ENCODE measurements at regions not wholly inside any gene's neighbourhood (a gene's known extent, or its start where the extent isn't known, plus 50 kb on each side); places are given as distances from the start of the nearest gene placed in this dataset.
"Not testable (repeated sequence)": the region's sequence is repeated elsewhere in the genome, so short reads cannot be mapped to it uniquely, and the experiment has no call there.

DNA sequence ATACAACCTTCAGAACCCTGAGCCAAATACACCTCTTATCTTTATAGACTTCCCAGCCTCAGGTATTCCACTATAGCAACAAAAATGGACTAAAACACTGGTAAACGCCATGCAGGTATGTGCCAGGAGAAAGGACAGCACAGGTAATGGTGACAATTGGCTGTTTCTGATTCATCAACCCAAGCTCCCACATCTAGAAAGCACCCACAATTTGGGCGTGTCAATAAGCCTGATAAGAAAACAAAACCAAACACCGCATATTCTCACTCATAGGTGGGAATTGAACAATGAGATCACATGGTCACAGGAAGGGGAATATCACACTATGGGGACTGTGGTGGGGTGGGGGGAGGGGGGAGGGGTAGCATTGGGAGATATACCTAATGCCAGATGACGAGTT is 348.5 kb downstream of the GADD45G start:
- not testable (repeated sequence) for TF ChIP-seq RFX5 (IDR thresholded peaks at IDR 0.05; ENCODE audit: low read depth, low read length); CEBPB (IDR thresholded peaks at IDR 0.05; ENCODE audit: borderline replicate concordance in 1 of 2, low read depth in 2 of 2, low read length in 2 of 2); POLR2AphosphoS5 (IDR thresholded peaks at IDR 0.05; ENCODE audit: low read length); LARP7 (IDR thresholded peaks at IDR 0.05); HDGF (IDR thresholded peaks at IDR 0.05)
